OCI-LY3 (cell line): ENCODE measurements at regions not wholly inside any gene's neighbourhood (a gene's known extent, or its start where the extent isn't known, plus 50 kb on each side); places are given as distances from the start of the nearest gene placed in this dataset.

Experiments used
- H2AFZ ChIP-seq: fragments of 200-600, 300-600 bp; shearing (Covaris generic); 2 replicates; pipeline ENCODE4 v1.6.0; 2014; ENCODE audit warnings: antibody characterized with exemption, low read depth, low read length
- H3K27ac ChIP-seq: fragments of 200-600, 300-600 bp; sonication (generic); 2 replicates; pipeline ENCODE4 v1.5.1; 2014; ENCODE audit warnings: mild to moderate bottlenecking, low read length, moderate library complexity, mixed read lengths
- H3K27me3 ChIP-seq: fragments of 200-600, 300-600 bp; sonication (generic); 2 replicates; pipeline ENCODE4 v1.6.1; 2014; ENCODE audit warnings: low read depth, low read length, mixed read lengths
- H3K36me3 ChIP-seq: fragments of 200-600, 300-600 bp; sonication (generic); replicated peaks from 2 replicates; pipeline ENCODE3; 2014; ENCODE audit warnings: low read depth, low read length, mixed read lengths
- H3K4me1 ChIP-seq: fragments of 300-600, 200-600 bp; sonication (generic); 2 replicates; pipeline ENCODE4 v1.6.1; 2014; ENCODE audit warnings: low read length, mixed read lengths
- H3K4me2 ChIP-seq: fragments of 200-600, 300-600 bp; sonication (generic); 2 replicates; pipeline ENCODE4 v1.6.1; 2014; ENCODE audit warnings: low read length, mixed read lengths
- H3K4me3 ChIP-seq: fragments of 300-600, 200-600 bp; sonication (generic); 2 replicates; pipeline ENCODE4 v1.5.1; 2014; ENCODE audit warnings: antibody characterized with exemption, mild to moderate bottlenecking, low read length, moderate library complexity
- H3K79me2 ChIP-seq: fragments of 300-600, 200-600 bp; shearing (Covaris generic); 2 replicates; pipeline ENCODE4 v1.6.1; 2014; ENCODE audit warnings: mild to moderate bottlenecking, low read length, mixed read lengths
- H3K9ac ChIP-seq: fragments of 300-600, 200-600 bp; shearing (Covaris generic); 2 replicates; pipeline ENCODE4 v1.6.0; 2014; ENCODE audit warnings: mild to moderate bottlenecking, low read length, moderate library complexity
- H3K9me3 ChIP-seq: fragments of 200-600, 300-600 bp; shearing (Covaris generic); 2 replicates; pipeline ENCODE4 v1.6.1; 2014; ENCODE audit warnings: low read length, mixed read lengths; ENCODE audit not compliant: insufficient read depth
- H4K20me1 ChIP-seq: fragments of 200-600, 300-600 bp; sonication (generic); 2 replicates; pipeline ENCODE4 v1.6.1; 2016; ENCODE audit warnings: low read length, mixed read lengths; ENCODE audit not compliant: insufficient read depth
- CTCF ChIP-seq: fragments of 200-600, 300-600 bp; sonication (generic); IDR thresholded peaks from 2 replicates; pipeline ENCODE4 v1.5.1; 2014; ENCODE audit warnings: antibody characterized with exemption, low read length, low read depth
- EZH2phosphoT487 ChIP-seq: fragments of 200-600 bp; shearing (Covaris generic); IDR thresholded peaks from 2 replicates; pipeline ENCODE4 v1.6.1; 2018; ENCODE audit warnings: antibody characterized with exemption, mixed run types, low read depth

- no peaks in the 10 kb centered on the region for H4K20me1 ChIP-seq
- H3K4me3 ChIP-seq: no peak overlapping the region
- peaks cover 7% of the 10 kb centered on the region for H3K36me3 ChIP-seq
- no peak overlapping the region for H3K9ac ChIP-seq
- no peak overlapping the region for H2AFZ ChIP-seq
- no peaks in the 10 kb centered on the region for H3K27me3 ChIP-seq
- H3K27ac ChIP-seq: no peak overlapping the region
- H3K4me1 ChIP-seq: peaks cover 14% of the 10 kb centered on the region
- H3K4me2 ChIP-seq: no peak overlapping the region
- no peak for TF ChIP-seq CTCF
- no peak for TF ChIP-seq EZH2phosphoT487
- H3K9me3 ChIP-seq: no peaks in the 10 kb centered on the region
- peaks cover 47% of the 10 kb centered on the region for H3K79me2 ChIP-seq
These were observed 151.4 kb upstream of the TMCC3 start for GRCh38 chr12:94801745-94802144.

GRCh38 chr12:94799136-94799535 is 148.8 kb upstream of the TMCC3 start:
- Histone ChIP-seq H3K79me2 (peaks cover 45% of the 10 kb centered on the region), H3K27ac (no peak overlapping the region), H3K9ac (no peak overlapping the region), H2AFZ (no peak overlapping the region), H3K27me3 (no peaks in the 10 kb centered on the region), H3K4me3 (no peak overlapping the region), H3K4me1 (no peaks in the 10 kb centered on the region), H3K36me3 (peaks cover 4% of the 10 kb centered on the region), H4K20me1 (no peaks in the 10 kb centered on the region), H3K9me3 (no peaks in the 10 kb centered on the region), H3K4me2 (no peak overlapping the region)
- TF ChIP-seq EZH2phosphoT487 (no peak), CTCF (no peak)

- H3K79me2 ChIP-seq: peaks cover 43% of the 10 kb centered on the region
- no peaks in the 10 kb centered on the region for H3K27me3 ChIP-seq
- no peak for TF ChIP-seq CTCF
- H4K20me1 ChIP-seq: no peaks in the 10 kb centered on the region
- no peak overlapping the region for H3K9ac ChIP-seq
- H2AFZ ChIP-seq: no peak overlapping the region
- H3K27ac ChIP-seq: no peak overlapping the region
- H3K4me1 ChIP-seq: no peaks in the 10 kb centered on the region
- H3K4me3 ChIP-seq: no peak overlapping the region
- H3K9me3 ChIP-seq: no peaks in the 10 kb centered on the region
- H3K36me3 ChIP-seq: peaks cover under 1% of the 10 kb centered on the region
- no peak overlapping the region for H3K4me2 ChIP-seq
These were observed 147.8 kb upstream of the TMCC3 start for GRCh38 chr12:94798113-94798512.

GRCh38 chr12:94795520-94795919 is 145.2 kb upstream of the TMCC3 start:
- Histone ChIP-seq H3K4me3 (no peak overlapping the region), H3K4me1 (peaks cover 10% of the 10 kb centered on the region), H3K27ac (no peak overlapping the region), H3K36me3 (peaks cover 17% of the 10 kb centered on the region), H2AFZ (no peak overlapping the region), H3K4me2 (no peak overlapping the region), H4K20me1 (peaks cover 8% of the 10 kb centered on the region; the same call in 1 of the 2 replicates), H3K9ac (no peak overlapping the region), H3K27me3 (no peaks in the 10 kb centered on the region), H3K79me2 (peaks cover 35% of the 10 kb centered on the region), H3K9me3 (no peaks in the 10 kb centered on the region)
- no peak for TF ChIP-seq CTCF
- TF ChIP-seq EZH2phosphoT487: no peak
